ENCODE measurements at regions not wholly inside any gene's neighbourhood (a gene's known extent, or its start where the extent isn't known, plus 50 kb on each side); places are given as distances from the start of the nearest gene placed in this dataset.
A peak's percentile ranks its signal among the peaks of the same experiment; 100 is the strongest.

- TF ChIP-seq, protein P1, sequence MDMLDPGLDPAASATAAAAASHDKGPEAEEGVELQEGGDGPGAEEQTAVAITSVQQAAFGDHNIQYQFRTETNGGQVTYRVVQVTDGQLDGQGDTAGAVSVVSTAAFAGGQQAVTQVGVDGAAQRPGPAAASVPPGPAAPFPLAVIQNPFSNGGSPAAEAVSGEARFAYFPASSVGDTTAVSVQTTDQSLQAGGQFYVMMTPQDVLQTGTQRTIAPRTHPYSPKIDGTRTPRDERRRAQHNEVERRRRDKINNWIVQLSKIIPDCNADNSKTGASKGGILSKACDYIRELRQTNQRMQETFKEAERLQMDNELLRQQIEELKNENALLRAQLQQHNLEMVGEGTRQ (IDR thresholded peaks at IDR 0.05; ENCODE audit: low read depth, low read length): no peak
- TF ChIP-seq BHLHE40 (IDR thresholded peaks at IDR 0.05; ENCODE audit: low read depth, low read length): no peak
Measured at GRCh38 chr2:66889632-66889882, 454.6 kb downstream of the MEIS1 start (continued).

- no peaks in the 10 kb centered on the region for H4K20me1 ChIP-seq (ENCODE audit: insufficient read depth, low read length)
- DNase-seq (peak; percentile 46), ATAC-seq (ENCODE audit: low read depth) (no peak)
- no peak overlapping the region for H3K56ac ChIP-seq (ENCODE audit: extremely low read depth, insufficient read depth, low read length)
- peak overlapping the region; percentile 22 to 79; a peak in 2 of 4 replicates for H4K8ac ChIP-seq (ENCODE audit: low read depth in 2 of 2, low read length in 2 of 2)
- BruUV-seq (replicated peaks): no TSS peak
- H3K79me1 ChIP-seq (ENCODE audit: low read depth in 1 of 2, low read length in 2 of 2): peaks cover 0 to 6% of the 10 kb centered on the region in 2 experiments; a peak in 1 of 4 replicates
- H2BK5ac ChIP-seq (ENCODE audit: low read depth, low read length, poor library complexity, severe bottlenecking): peak overlapping the region; percentile 83
- no peak overlapping the region for H3K4me2 ChIP-seq (ENCODE audit: low read depth, low read length)
- no peak overlapping the region for H3K4me3 ChIP-seq (ENCODE audit: insufficient read depth, low read depth, low read length)
- ChIA-PET CTCF (interaction anchor here (1.2 kb wide), 1 partner anchor 13 kb away, joined by 5 read pairs; no protein-coding TSS in a partner anchor), POLR2A (ENCODE audit: unreplicated experiment) (no interaction called here)
- H2BK20ac ChIP-seq (ENCODE audit: low read depth, low read length): peak overlapping the region; percentile 93
- peak overlapping the region; percentile 84 for H2BK120ac ChIP-seq (ENCODE audit: low read depth, low read length)
- no peak overlapping the region for H2AFZ ChIP-seq (replicated peaks; ENCODE audit: low read length, poor library complexity)
- dilution Hi-C loops (cut with HindIII; ENCODE audit: low sequenced_read_pairs, unreplicated experiment) (no loop called here), intact Hi-C loops (cut with micrococcal nuclease) (loop anchor here (10.0 kb wide), 1 partner anchor 515 kb away; no protein-coding TSS in a partner anchor), in situ Hi-C loops (cut with MboI; ENCODE audit: low sequenced_read_pairs) (no loop called here)
- H2AK5ac ChIP-seq (ENCODE audit: low read depth, low read length): no peak overlapping the region
- H3K4ac ChIP-seq (ENCODE audit: low read depth, low read length): peak overlapping the region; percentile 76; the same call in 1 of the 2 replicates
- no peak overlapping the region for H3K23ac ChIP-seq (ENCODE audit: low read depth, low read length)
- no peaks in the 10 kb centered on the region for H3K36me3 ChIP-seq (ENCODE audit: control insufficient read depth, insufficient read depth, low read length)
- peak overlapping the region; percentile 82; the same call in 1 of the 3 replicates for H2BK15ac ChIP-seq (ENCODE audit: low read depth, low read length)
- H4K5ac ChIP-seq (ENCODE audit: low read depth, low read length): peak overlapping the region; percentile 59
- peak overlapping the region; percentile 89 for H3K18ac ChIP-seq (ENCODE audit: low read depth, low read length)
- no peaks in the 10 kb centered on the region for H3K27me3 ChIP-seq (ENCODE audit: control insufficient read depth, insufficient read depth, low read length)
- H3K27ac ChIP-seq (ENCODE audit: insufficient read depth, low read length): peak overlapping the region; percentile 52; the same call in 1 of the 2 replicates
- H3K4me1 ChIP-seq (ENCODE audit: control insufficient read depth, insufficient read depth, low read length): peaks cover 9% of the 10 kb centered on the region
- H3K14ac ChIP-seq (replicated peaks; ENCODE audit: low read depth, low read length): peak overlapping the region; percentile 72; the same call in 1 of the 2 replicates
- no peaks in the 10 kb centered on the region for H3K9me3 ChIP-seq (ENCODE audit: control insufficient read depth, insufficient read depth, low read length)
- H2AK9ac ChIP-seq (replicated peaks; ENCODE audit: low read depth, low read length, poor library complexity): no peak overlapping the region
- no peak overlapping the region for H4K91ac ChIP-seq (ENCODE audit: insufficient read depth, low read depth, low read length)
- peaks cover 13% of the 10 kb centered on the region for H3K9me1 ChIP-seq (ENCODE audit: insufficient read depth, low read length)
- H3K9ac ChIP-seq (ENCODE audit: low read depth, low read length): no peak overlapping the region
- TF ChIP-seq CHD1 (IDR thresholded peaks at IDR 0.05; ENCODE audit: low read depth, low read length) (no peak), SMC3 (IDR thresholded peaks at IDR 0.05; ENCODE audit: low read depth, low read length) (no peak), POLR2A (IDR thresholded peaks at IDR 0.05; ENCODE audit: low read depth, low read length) (no peak), NFE2L2 (IDR thresholded peaks at IDR 0.05; ENCODE audit: low read depth, low read length) (no peak), RAD21 (IDR thresholded peaks at IDR 0.05; ENCODE audit: low read length) (no peak), CEBPB (IDR thresholded peaks at IDR 0.05; ENCODE audit: low read depth, low read length) (no peak), RFX5 (IDR thresholded peaks at IDR 0.05; ENCODE audit: low read depth, low read length) (no peak), MAFK (IDR thresholded peaks at IDR 0.05; ENCODE audit: low read depth, low read length) (no peak), MAZ (IDR thresholded peaks at IDR 0.05; ENCODE audit: borderline replicate concordance, low read depth, low read length) (no peak), BHLHE40 (IDR thresholded peaks at IDR 0.05; ENCODE audit: low read depth, low read length) (no peak), RCOR1 (IDR thresholded peaks at IDR 0.05; ENCODE audit: insufficient replicate concordance, low read length) (no peak)
- TF ChIP-seq, protein P2, sequence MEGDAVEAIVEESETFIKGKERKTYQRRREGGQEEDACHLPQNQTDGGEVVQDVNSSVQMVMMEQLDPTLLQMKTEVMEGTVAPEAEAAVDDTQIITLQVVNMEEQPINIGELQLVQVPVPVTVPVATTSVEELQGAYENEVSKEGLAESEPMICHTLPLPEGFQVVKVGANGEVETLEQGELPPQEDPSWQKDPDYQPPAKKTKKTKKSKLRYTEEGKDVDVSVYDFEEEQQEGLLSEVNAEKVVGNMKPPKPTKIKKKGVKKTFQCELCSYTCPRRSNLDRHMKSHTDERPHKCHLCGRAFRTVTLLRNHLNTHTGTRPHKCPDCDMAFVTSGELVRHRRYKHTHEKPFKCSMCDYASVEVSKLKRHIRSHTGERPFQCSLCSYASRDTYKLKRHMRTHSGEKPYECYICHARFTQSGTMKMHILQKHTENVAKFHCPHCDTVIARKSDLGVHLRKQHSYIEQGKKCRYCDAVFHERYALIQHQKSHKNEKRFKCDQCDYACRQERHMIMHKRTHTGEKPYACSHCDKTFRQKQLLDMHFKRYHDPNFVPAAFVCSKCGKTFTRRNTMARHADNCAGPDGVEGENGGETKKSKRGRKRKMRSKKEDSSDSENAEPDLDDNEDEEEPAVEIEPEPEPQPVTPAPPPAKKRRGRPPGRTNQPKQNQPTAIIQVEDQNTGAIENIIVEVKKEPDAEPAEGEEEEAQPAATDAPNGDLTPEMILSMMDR (conservative IDR thresholded peaks at IDR 0.05; ENCODE audit: low read depth, low read length): no peak
- TF ChIP-seq, protein P3, sequence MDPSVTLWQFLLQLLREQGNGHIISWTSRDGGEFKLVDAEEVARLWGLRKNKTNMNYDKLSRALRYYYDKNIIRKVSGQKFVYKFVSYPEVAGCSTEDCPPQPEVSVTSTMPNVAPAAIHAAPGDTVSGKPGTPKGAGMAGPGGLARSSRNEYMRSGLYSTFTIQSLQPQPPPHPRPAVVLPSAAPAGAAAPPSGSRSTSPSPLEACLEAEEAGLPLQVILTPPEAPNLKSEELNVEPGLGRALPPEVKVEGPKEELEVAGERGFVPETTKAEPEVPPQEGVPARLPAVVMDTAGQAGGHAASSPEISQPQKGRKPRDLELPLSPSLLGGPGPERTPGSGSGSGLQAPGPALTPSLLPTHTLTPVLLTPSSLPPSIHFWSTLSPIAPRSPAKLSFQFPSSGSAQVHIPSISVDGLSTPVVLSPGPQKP (IDR thresholded peaks at IDR 0.05; ENCODE audit: borderline replicate concordance, low read depth, low read length): no peak
Measured at GRCh38 chr2:66890166-66890742, 455.3 kb downstream of the MEIS1 start.

All from IMR-90 (cell line).